DND-41 (cell line): ENCODE measurements at regions not wholly inside any gene's neighbourhood (a gene's known extent, or its start where the extent isn't known, plus 50 kb on each side); places are given as distances from the start of the nearest gene placed in this dataset.

Experiments used
- EZH2 ChIP-seq: IDR thresholded peaks from 3 replicates; pipeline ENCODE4 v1.6.1; 2012; ENCODE audit warnings: borderline replicate concordance, low read depth, mild to moderate bottlenecking, moderate library complexity, low read length, inconsistent platforms; ENCODE audit not compliant: severe bottlenecking
- TF ChIP-seq, protein P1 (sequence below): IDR thresholded peaks from 2 replicates; pipeline ENCODE4 v1.5.1; 2012; ENCODE audit warnings: borderline replicate concordance, low read length, moderate library complexity, mild to moderate bottlenecking; ENCODE audit not compliant: poor library complexity, severe bottlenecking; ENCODE audit errors: extremely low read depth

GRCh38 chr10:3500408-3500856 is 284.6 kb downstream of the KLF6 start:
- TF ChIP-seq, protein P1, sequence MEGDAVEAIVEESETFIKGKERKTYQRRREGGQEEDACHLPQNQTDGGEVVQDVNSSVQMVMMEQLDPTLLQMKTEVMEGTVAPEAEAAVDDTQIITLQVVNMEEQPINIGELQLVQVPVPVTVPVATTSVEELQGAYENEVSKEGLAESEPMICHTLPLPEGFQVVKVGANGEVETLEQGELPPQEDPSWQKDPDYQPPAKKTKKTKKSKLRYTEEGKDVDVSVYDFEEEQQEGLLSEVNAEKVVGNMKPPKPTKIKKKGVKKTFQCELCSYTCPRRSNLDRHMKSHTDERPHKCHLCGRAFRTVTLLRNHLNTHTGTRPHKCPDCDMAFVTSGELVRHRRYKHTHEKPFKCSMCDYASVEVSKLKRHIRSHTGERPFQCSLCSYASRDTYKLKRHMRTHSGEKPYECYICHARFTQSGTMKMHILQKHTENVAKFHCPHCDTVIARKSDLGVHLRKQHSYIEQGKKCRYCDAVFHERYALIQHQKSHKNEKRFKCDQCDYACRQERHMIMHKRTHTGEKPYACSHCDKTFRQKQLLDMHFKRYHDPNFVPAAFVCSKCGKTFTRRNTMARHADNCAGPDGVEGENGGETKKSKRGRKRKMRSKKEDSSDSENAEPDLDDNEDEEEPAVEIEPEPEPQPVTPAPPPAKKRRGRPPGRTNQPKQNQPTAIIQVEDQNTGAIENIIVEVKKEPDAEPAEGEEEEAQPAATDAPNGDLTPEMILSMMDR = no peak
- no peak for TF ChIP-seq EZH2
